Parathyroid adenoma (tissue), 2 donors: ENCODE measurements at regions not wholly inside any gene's neighbourhood (a gene's known extent, or its start where the extent isn't known, plus 50 kb on each side); places are given as distances from the start of the nearest gene placed in this dataset.

Experiments
- H2AFZ ChIP-seq: fragments of 300-600 bp; sonication (generic); one replicate; pipeline ENCODE4 v1.7.0; 2017; ENCODE audit warnings: antibody characterized with exemption, mild to moderate bottlenecking
- H3K27ac ChIP-seq: fragments of 300-600 bp; sonication (generic); one replicate; pipeline ENCODE4 v1.7.0; 2017
- H3K27me3 ChIP-seq: fragments of 300-600 bp; sonication (generic); one replicate; pipeline ENCODE4 v1.7.0; 2017; ENCODE audit warnings: low read length; ENCODE audit not compliant: control insufficient read depth, insufficient read depth
- H3K36me3 ChIP-seq: fragments of 300-600 bp; sonication (generic); one replicate; pipeline ENCODE4 v1.7.0; 2017; ENCODE audit warnings: low read length; ENCODE audit not compliant: control insufficient read depth, insufficient read depth
- H3K4me1 ChIP-seq: fragments of 300-600 bp; sonication (generic); one replicate; pipeline ENCODE4 v1.7.0; 2017; ENCODE audit warnings: control low read depth
- H3K4me2 ChIP-seq: fragments of 300-600 bp; sonication (generic); one replicate; pipeline ENCODE4 v1.7.0; 2017; ENCODE audit warnings: low read length
- H3K4me3 ChIP-seq: fragments of 300-600 bp; sonication (generic); one replicate; pipeline ENCODE4 v1.7.0; 2017; ENCODE audit warnings: low read depth, low read length
- H3K79me2 ChIP-seq: fragments of 300-600 bp; sonication (generic); one replicate; pipeline ENCODE4 v1.7.0; 2017; ENCODE audit warnings: control low read depth
- H3K9ac ChIP-seq: fragments of 300-600 bp; sonication (generic); one replicate; pipeline ENCODE4 v1.7.0; 2017; ENCODE audit warnings: mild to moderate bottlenecking
- H3K9me3 ChIP-seq: fragments of 300-600 bp; sonication (generic); one replicate; pipeline ENCODE4 v1.7.0; 2017; ENCODE audit warnings: low read length; ENCODE audit not compliant: control insufficient read depth
- CTCF ChIP-seq: fragments of 300-600 bp; sonication (generic); IDR thresholded peaks from one replicate; pipeline ENCODE4 v1.7.0; 2017; ENCODE audit warnings: antibody characterized with exemption, mild to moderate bottlenecking
- donor health status: primary hyperparathyroidism.

DNA sequence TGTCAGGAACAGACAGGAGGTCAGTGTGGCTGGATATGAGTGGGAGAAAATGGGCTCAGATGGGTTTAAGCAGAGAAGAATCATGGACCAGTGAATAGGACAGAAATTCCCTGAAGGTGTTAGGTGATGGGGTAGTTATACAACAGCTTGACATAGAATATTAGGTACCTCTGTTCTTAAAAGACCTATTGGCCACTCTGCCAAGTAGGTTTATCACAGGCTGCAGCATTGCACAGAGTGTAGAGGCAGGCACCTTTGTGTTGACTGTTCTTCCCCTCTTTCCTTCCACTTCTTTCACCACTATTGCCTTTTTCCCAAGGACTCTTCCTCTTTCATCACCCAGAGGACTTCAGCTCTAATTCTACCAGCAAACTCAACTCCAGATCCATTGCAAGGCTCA, 274.4 kb downstream of the CDCA7 start:
- no peak overlapping the region for H2AFZ ChIP-seq
- no peak overlapping the region for H3K9ac ChIP-seq
- no peaks in the 10 kb centered on the region for H3K4me1 ChIP-seq
- no peak overlapping the region for H3K4me3 ChIP-seq
- no peaks in the 10 kb centered on the region for H3K27me3 ChIP-seq
- no peaks in the 10 kb centered on the region for H3K79me2 ChIP-seq
- TF ChIP-seq CTCF, result no peak
- H3K9me3 ChIP-seq, result no peaks in the 10 kb centered on the region
- H3K27ac ChIP-seq, result no peak overlapping the region
- no peaks in the 10 kb centered on the region for H3K36me3 ChIP-seq
- no peak overlapping the region for H3K4me2 ChIP-seq

DNA sequence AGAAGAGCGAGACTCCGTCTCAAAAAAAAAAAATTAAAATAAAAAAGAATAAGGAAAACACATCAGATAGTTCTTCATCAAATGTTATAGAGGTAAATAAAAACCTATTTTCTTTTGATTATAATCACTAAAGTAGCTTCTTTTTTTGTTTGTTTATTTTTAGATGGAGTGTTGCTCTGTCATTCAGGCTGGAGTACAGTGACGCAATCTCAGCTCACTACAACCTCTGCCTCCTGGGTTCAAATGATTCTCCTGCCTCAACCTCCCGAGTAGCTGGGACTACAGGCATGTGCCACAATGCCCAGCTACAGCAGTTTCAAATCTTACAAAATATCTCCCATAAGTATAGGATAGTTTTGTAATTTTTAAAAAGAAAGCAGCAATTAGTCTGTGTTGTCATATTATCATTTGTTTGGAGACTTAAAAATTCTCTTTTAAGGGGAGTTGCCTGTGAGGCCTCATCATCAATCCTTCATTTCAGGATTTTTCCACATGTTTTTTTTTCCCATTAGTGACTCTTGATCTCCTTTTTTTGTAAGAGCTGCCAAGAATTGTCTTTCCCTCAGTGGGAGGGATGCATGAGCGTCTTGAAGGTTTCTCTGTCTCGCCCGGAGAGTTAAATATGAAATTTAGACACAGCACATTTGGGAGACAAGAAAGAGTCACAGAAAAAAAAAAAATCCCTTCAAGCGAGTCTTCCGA, 275.9 kb downstream of the CDCA7 start:
- H3K4me3 ChIP-seq, result no peak overlapping the region
- H3K79me2 ChIP-seq, result no peaks in the 10 kb centered on the region
- no peaks in the 10 kb centered on the region for H3K4me1 ChIP-seq
- no peaks in the 10 kb centered on the region for H3K36me3 ChIP-seq
- no peak overlapping the region for H3K4me2 ChIP-seq
- H2AFZ ChIP-seq, result no peak overlapping the region
- H3K27ac ChIP-seq, result no peak overlapping the region
- H3K9me3 ChIP-seq, result no peaks in the 10 kb centered on the region
- H3K9ac ChIP-seq, result no peak overlapping the region
- H3K27me3 ChIP-seq, result no peaks in the 10 kb centered on the region
- no peak for TF ChIP-seq CTCF

GRCh38 chr2:173631127-173631460, 276.4 kb downstream of the CDCA7 start:
- Histone ChIP-seq H3K4me3 (no peak overlapping the region), H3K27ac (no peak overlapping the region)

DNA sequence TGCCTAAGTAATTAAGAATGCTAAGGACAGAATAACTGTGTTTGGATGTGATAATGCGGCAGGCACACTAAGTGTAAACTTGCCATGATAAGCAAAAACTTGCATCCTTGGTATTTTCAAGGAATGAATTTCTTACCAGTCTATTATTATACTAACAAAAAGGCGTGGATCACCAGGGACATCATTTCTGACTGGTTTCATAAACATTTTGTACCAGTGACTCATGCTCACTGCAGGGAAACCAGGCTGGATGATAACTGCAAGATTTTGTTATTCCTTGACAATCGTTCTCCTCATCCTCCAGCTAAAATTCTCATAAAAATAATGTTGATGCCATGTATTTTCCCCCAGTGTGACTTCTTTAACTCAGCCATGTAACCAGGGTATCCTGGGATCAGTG, 289.5 kb downstream of the CDCA7 start:
- no peaks in the 10 kb centered on the region for H3K36me3 ChIP-seq
- no peak overlapping the region for H3K27ac ChIP-seq
- no peak for TF ChIP-seq CTCF
- H3K4me3 ChIP-seq, result no peak overlapping the region
- H3K9me3 ChIP-seq, result no peaks in the 10 kb centered on the region
- no peak overlapping the region for H2AFZ ChIP-seq
- no peak overlapping the region for H3K9ac ChIP-seq
- no peak overlapping the region for H3K4me2 ChIP-seq
- H3K4me1 ChIP-seq, result no peaks in the 10 kb centered on the region
- H3K79me2 ChIP-seq, result no peaks in the 10 kb centered on the region
- no peaks in the 10 kb centered on the region for H3K27me3 ChIP-seq

More at GRCh38 chr2:173631127-173631460, 276.4 kb downstream of the CDCA7 start:
- H3K4me1 ChIP-seq, result no peaks in the 10 kb centered on the region
- no peak overlapping the region for H3K4me2 ChIP-seq
- H3K9me3 ChIP-seq, result no peaks in the 10 kb centered on the region
- H3K36me3 ChIP-seq, result no peaks in the 10 kb centered on the region
- H3K9ac ChIP-seq, result no peak overlapping the region
- H3K27me3 ChIP-seq, result no peaks in the 10 kb centered on the region
- TF ChIP-seq CTCF, result no peak
- no peaks in the 10 kb centered on the region for H3K79me2 ChIP-seq
- no peak overlapping the region for H2AFZ ChIP-seq

DNA sequence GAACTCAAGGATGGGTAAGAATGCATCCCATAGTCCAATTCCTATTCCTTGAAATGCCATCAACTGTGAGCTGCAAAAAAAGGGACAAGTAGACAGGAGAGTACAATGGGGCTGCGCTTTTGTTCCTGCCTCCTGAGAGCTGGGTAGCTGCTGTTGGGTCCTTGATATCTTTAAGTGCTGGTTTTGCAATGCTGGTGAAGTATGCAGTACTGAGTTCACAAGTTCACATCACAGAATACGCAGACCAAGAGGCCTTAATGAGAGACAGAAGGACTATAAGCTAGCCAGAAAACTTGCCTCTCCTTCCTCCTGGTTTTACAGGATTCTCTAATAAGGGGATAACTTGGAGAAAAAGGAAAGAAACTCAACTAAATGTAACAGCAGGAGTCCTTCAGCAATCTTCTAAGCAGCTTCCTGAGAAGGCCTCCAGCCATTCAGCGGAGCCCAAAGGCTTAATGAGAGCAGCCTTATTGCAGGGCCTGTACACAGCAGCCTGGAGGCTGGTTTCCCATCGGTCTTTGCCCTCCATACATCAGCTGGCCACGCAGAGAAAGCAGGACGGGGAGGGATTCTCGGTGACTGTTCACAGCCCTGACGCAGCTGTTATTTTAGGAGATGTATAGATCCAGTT, 293.1 kb downstream of the CDCA7 start:
- Histone ChIP-seq H3K4me2 (no peak overlapping the region), H3K27me3 (no peaks in the 10 kb centered on the region), H3K4me1 (no peaks in the 10 kb centered on the region), H2AFZ (no peak overlapping the region), H3K9me3 (no peaks in the 10 kb centered on the region), H3K36me3 (no peaks in the 10 kb centered on the region), H3K27ac (no peak overlapping the region), H3K79me2 (no peaks in the 10 kb centered on the region), H3K4me3 (no peak overlapping the region), H3K9ac (no peak overlapping the region)
- no peak for TF ChIP-seq CTCF
